HEK293 (cell line): ENCODE measurements at regions not wholly inside any gene's neighbourhood (a gene's known extent, or its start where the extent isn't known, plus 50 kb on each side); places are given as distances from the start of the nearest gene placed in this dataset.

Source experiments
- CTCF ChIA-PET: fragments of 350-600 bp; formaldehyde crosslinking; extraction: SDS; loops from one replicate; lab custom pipeline; 2021; ENCODE audit warnings: antibody characterized with exemption; lab: Yijun Ruan, JAX
- POLR2A ChIA-PET: fragments of 300-600 bp; formaldehyde crosslinking; extraction: SDS; loops from one replicate; lab custom pipeline; 2020; ENCODE audit warnings: antibody characterized with exemption, inconsistent platforms; lab: Yijun Ruan, JAX
- H3K27ac ChIP-seq: fragments of 200-500 bp; sonication (Bioruptor generic); 2 replicates; pipeline ENCODE4 v1.5.1; 2014; ENCODE audit warnings: low read depth, low read length, control low read depth, inconsistent platforms; ENCODE audit errors: extremely low read depth
- H3K36me3 ChIP-seq, 2 experiments: fragments of 200-500 bp in 1 of 2; sonication (Bioruptor generic) in 1 of 2; 1 replicate in 1 of 2; 2 replicates in 1 of 2; pipeline ENCODE4 v1.5.1; 2014 to 2017; ENCODE audit warnings: inconsistent platforms in 2 of 2, low read length in 2 of 2; ENCODE audit not compliant: control insufficient read depth in 2 of 2, insufficient read depth in 1 of 2
- H3K4me1 ChIP-seq: fragments of 200-500 bp; sonication (Bioruptor generic); 2 replicates; pipeline ENCODE4 v1.5.1; 2014; ENCODE audit warnings: mild to moderate bottlenecking, low read length, inconsistent platforms; ENCODE audit not compliant: control insufficient read depth, insufficient read depth
- H3K4me3 ChIP-seq: 2 replicates; pipeline ENCODE4 v1.5.1; 2011; ENCODE audit warnings: low read depth, mild to moderate bottlenecking, control low read depth, low read length, moderate library complexity
- H3K9me3 ChIP-seq: fragments of 200-500 bp; sonication (Bioruptor generic); 2 replicates; pipeline ENCODE4 v1.5.1; 2014; ENCODE audit warnings: low read depth, low read length, inconsistent platforms; ENCODE audit not compliant: control insufficient read depth, insufficient read depth
- GLIS1 ChIP-seq: fragments of 450-650 bp; formaldehyde crosslinking; IDR thresholded peaks from 2 replicates; pipeline ENCODE4 v1.5.1; 2016; ENCODE audit warnings: missing biosample characterization, missing genetic modification characterization
- KLF10 ChIP-seq: fragments of 450-650 bp; IDR thresholded peaks from 2 replicates; pipeline ENCODE4 v1.5.1; 2018; ENCODE audit warnings: missing biosample characterization, mild to moderate bottlenecking, missing genetic modification characterization
- KLF16 ChIP-seq: fragments of 450-650 bp; formaldehyde crosslinking; IDR thresholded peaks from 2 replicates; pipeline ENCODE4 v1.5.1; 2017; ENCODE audit warnings: missing biosample characterization, missing genetic modification characterization
- MYNN ChIP-seq: fragments of 450-650 bp; formaldehyde crosslinking; IDR thresholded peaks from 2 replicates; pipeline ENCODE4 v1.5.1; 2016; ENCODE audit warnings: missing biosample characterization, missing genetic modification characterization, borderline replicate concordance
- OVOL3 ChIP-seq: fragments of 450-650 bp; formaldehyde crosslinking; IDR thresholded peaks from 2 replicates; pipeline ENCODE4 v1.5.1; 2016; ENCODE audit warnings: missing biosample characterization, missing genetic modification characterization
- ZBTB1 ChIP-seq: fragments of 450-650 bp; formaldehyde crosslinking; IDR thresholded peaks from 2 replicates; pipeline ENCODE4 v1.5.1; 2016; ENCODE audit warnings: missing biosample characterization, missing genetic modification characterization
- ZIC2 ChIP-seq: fragments of 450-650 bp; formaldehyde crosslinking; IDR thresholded peaks from 2 replicates; pipeline ENCODE4 v1.5.1; 2016; ENCODE audit warnings: missing biosample characterization, missing genetic modification characterization
- ZNF214 ChIP-seq: fragments of 450-650 bp; formaldehyde crosslinking; IDR thresholded peaks from 2 replicates; pipeline ENCODE4 v1.5.1; 2017; ENCODE audit warnings: missing biosample characterization, mild to moderate bottlenecking, missing genetic modification characterization, borderline replicate concordance
- ZNF239 ChIP-seq: fragments of 450-650 bp; formaldehyde crosslinking; IDR thresholded peaks from 2 replicates; pipeline ENCODE4 v1.5.1; 2016; ENCODE audit warnings: missing biosample characterization, missing genetic modification characterization
- ZNF335 ChIP-seq: fragments of 450-650 bp; formaldehyde crosslinking; conservative IDR thresholded peaks from 2 replicates; pipeline ENCODE4 v1.5.1; 2016; ENCODE audit warnings: missing biosample characterization, missing genetic modification characterization
- ZNF366 ChIP-seq: fragments of 450-650 bp; formaldehyde crosslinking; conservative IDR thresholded peaks from 2 replicates; pipeline ENCODE4 v1.5.1; 2016; ENCODE audit warnings: missing biosample characterization, missing genetic modification characterization
- ZNF423 ChIP-seq: fragments of 450-650 bp; formaldehyde crosslinking; IDR thresholded peaks from 2 replicates; pipeline ENCODE4 v1.5.1; 2016; ENCODE audit warnings: missing biosample characterization, missing genetic modification characterization
- ZNF558 ChIP-seq: fragments of 450-650 bp; formaldehyde crosslinking; IDR thresholded peaks from 2 replicates; pipeline ENCODE4 v1.5.1; 2016; ENCODE audit warnings: missing biosample characterization, missing genetic modification characterization
- ZNF670 ChIP-seq: fragments of 450-650 bp; formaldehyde crosslinking; IDR thresholded peaks from 2 replicates; pipeline ENCODE4 v1.5.1; 2016; ENCODE audit warnings: missing biosample characterization, missing genetic modification characterization, low read depth
- ZNF747 ChIP-seq: fragments of 450-650 bp; formaldehyde crosslinking; IDR thresholded peaks from 2 replicates; pipeline ENCODE4 v1.5.1; 2016; ENCODE audit warnings: missing biosample characterization, missing genetic modification characterization
- ZNF791 ChIP-seq: fragments of 450-650 bp; formaldehyde crosslinking; IDR thresholded peaks from 2 replicates; pipeline ENCODE4 v1.5.1; 2016; ENCODE audit warnings: missing biosample characterization, missing genetic modification characterization
- ZNF792 ChIP-seq: fragments of 450-650 bp; formaldehyde crosslinking; IDR thresholded peaks from 2 replicates; pipeline ENCODE4 v1.5.1; 2016; ENCODE audit warnings: missing biosample characterization, missing genetic modification characterization
- ZXDB ChIP-seq: fragments of 450-650 bp; formaldehyde crosslinking; IDR thresholded peaks from 2 replicates; pipeline ENCODE4 v1.5.1; 2016; ENCODE audit warnings: missing biosample characterization, missing genetic modification characterization
- TF ChIP-seq, protein P1 (sequence below): fragments of 450-650 bp; formaldehyde crosslinking; IDR thresholded peaks from 2 replicates; pipeline ENCODE4 v1.5.1; 2016; ENCODE audit warnings: missing biosample characterization, missing genetic modification characterization
- TF ChIP-seq, protein P2 (sequence below): fragments of 450-650 bp; formaldehyde crosslinking; IDR thresholded peaks from 2 replicates; pipeline ENCODE4 v1.5.1; 2016; ENCODE audit warnings: missing biosample characterization, missing genetic modification characterization
- TF ChIP-seq, protein P3 (sequence below): IDR thresholded peaks from 2 replicates; pipeline ENCODE4 v1.6.1; 2011; ENCODE audit warnings: mild to moderate bottlenecking, low read depth, low read length, borderline replicate concordance
- TF ChIP-seq, protein P4 (sequence below): fragments of 450-650 bp; formaldehyde crosslinking; IDR thresholded peaks from 2 replicates; pipeline ENCODE4 v1.5.1; 2016; ENCODE audit warnings: missing biosample characterization, missing genetic modification characterization

DNA sequence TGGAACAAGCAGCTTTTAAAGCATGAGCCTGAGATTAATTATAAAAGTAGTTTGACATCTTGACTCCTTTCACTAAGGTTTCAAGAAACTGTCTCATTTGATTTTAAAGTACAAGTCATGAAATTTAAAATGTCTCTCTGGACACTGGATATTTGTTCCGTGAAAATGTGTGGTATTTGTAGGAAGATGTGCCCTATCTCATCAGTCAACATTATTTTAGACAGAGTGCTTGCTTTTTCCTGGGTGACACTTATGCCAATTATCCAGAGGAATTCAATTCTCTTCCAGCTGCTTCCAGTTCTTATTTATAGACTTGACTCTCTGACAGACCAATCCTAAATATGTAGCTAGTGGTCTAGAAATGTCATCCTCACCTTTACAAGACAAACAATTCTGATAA lies 300.4 kb downstream of the PLA2G4A start (continued):
- TF ChIP-seq, protein P1, sequence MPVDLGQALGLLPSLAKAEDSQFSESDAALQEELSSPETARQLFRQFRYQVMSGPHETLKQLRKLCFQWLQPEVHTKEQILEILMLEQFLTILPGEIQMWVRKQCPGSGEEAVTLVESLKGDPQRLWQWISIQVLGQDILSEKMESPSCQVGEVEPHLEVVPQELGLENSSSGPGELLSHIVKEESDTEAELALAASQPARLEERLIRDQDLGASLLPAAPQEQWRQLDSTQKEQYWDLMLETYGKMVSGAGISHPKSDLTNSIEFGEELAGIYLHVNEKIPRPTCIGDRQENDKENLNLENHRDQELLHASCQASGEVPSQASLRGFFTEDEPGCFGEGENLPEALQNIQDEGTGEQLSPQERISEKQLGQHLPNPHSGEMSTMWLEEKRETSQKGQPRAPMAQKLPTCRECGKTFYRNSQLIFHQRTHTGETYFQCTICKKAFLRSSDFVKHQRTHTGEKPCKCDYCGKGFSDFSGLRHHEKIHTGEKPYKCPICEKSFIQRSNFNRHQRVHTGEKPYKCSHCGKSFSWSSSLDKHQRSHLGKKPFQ (tag by site-specific recombination) = no peak
- TF ChIP-seq ZNF239 (tag by site-specific recombination) (no peak), GLIS1 (no peak), KLF16 (tag by site-specific recombination) (no peak), ZIC2 (tag by site-specific recombination) (no peak), ZNF335 (no peak), ZNF791 (no peak), ZNF747 (tag by site-specific recombination) (no peak)
- TF ChIP-seq, protein P2, sequence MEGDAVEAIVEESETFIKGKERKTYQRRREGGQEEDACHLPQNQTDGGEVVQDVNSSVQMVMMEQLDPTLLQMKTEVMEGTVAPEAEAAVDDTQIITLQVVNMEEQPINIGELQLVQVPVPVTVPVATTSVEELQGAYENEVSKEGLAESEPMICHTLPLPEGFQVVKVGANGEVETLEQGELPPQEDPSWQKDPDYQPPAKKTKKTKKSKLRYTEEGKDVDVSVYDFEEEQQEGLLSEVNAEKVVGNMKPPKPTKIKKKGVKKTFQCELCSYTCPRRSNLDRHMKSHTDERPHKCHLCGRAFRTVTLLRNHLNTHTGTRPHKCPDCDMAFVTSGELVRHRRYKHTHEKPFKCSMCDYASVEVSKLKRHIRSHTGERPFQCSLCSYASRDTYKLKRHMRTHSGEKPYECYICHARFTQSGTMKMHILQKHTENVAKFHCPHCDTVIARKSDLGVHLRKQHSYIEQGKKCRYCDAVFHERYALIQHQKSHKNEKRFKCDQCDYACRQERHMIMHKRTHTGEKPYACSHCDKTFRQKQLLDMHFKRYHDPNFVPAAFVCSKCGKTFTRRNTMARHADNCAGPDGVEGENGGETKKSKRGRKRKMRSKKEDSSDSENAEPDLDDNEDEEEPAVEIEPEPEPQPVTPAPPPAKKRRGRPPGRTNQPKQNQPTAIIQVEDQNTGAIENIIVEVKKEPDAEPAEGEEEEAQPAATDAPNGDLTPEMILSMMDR (tag by site-specific recombination) = no peak

DNA sequence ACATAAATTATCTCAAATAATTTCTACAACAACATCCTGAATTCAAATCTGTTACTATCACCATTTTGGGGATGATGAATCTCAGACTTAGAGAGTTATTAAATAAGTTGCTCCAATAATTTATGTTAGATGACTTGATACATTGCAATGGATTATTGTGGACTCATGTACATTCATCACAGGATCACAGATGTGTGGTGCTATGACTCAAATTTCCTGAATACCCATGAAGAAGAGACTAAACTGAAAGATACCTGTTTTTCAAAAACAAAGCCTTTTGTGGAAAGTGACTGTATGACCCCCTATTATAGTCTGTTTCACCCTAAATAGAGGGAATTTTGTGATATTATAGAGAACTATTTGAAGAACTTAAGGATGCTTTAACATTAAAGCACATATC lies 315.0 kb downstream of the PLA2G4A start:
- Histone ChIP-seq H3K4me3 (no peak overlapping the region), H3K27ac (no peak overlapping the region), H3K4me1 (no peaks in the 10 kb centered on the region), H3K9me3 (no peaks in the 10 kb centered on the region), H3K36me3 (no peaks in the 10 kb centered on the region)
- TF ChIP-seq, protein P3, sequence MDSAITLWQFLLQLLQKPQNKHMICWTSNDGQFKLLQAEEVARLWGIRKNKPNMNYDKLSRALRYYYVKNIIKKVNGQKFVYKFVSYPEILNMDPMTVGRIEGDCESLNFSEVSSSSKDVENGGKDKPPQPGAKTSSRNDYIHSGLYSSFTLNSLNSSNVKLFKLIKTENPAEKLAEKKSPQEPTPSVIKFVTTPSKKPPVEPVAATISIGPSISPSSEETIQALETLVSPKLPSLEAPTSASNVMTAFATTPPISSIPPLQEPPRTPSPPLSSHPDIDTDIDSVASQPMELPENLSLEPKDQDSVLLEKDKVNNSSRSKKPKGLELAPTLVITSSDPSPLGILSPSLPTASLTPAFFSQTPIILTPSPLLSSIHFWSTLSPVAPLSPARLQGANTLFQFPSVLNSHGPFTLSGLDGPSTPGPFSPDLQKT = no peak
- no peak for TF ChIP-seq ZNF670 (tag by site-specific recombination)
- no peak for TF ChIP-seq MYNN (tag by site-specific recombination)
- TF ChIP-seq ZBTB1 = no peak
- no peak for TF ChIP-seq ZNF792 (tag by site-specific recombination)
- TF ChIP-seq ZXDB (tag by site-specific recombination) = no peak
- TF ChIP-seq ZNF214 = no peak
- TF ChIP-seq, protein P4, sequence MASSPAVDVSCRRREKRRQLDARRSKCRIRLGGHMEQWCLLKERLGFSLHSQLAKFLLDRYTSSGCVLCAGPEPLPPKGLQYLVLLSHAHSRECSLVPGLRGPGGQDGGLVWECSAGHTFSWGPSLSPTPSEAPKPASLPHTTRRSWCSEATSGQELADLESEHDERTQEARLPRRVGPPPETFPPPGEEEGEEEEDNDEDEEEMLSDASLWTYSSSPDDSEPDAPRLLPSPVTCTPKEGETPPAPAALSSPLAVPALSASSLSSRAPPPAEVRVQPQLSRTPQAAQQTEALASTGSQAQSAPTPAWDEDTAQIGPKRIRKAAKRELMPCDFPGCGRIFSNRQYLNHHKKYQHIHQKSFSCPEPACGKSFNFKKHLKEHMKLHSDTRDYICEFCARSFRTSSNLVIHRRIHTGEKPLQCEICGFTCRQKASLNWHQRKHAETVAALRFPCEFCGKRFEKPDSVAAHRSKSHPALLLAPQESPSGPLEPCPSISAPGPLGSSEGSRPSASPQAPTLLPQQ (tag by site-specific recombination) = no peak
- no peak for TF ChIP-seq ZNF423 (tag by site-specific recombination)
- no peak for TF ChIP-seq ZNF558
- TF ChIP-seq OVOL3 (tag by site-specific recombination) = no peak
- POLR2A ChIA-PET = no interaction called here
- CTCF ChIA-PET = no interaction called here

DNA sequence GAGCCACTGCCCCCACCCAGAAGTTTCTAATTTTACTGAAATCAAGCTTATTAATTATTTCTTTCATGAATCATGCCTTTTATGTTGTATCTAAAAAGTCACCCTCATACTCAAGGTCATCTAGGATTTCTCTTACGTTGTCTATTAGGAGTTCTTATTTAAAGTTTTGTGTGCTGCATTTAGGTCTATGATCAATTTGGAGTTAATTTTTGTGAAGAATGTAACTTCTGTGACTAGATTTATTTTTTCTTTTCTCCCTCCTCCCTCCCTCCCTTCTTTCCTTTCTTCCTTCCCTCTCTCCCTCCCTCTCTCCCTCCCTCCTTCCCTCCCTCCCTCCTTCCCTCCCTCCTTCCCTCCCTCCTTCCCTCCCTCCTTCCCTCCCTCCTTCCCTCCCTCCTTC lies 317.6 kb downstream of the PLA2G4A start:
- peak; percentile 31; the same call in 1 of the 2 replicates for TF ChIP-seq ZNF366 (tag by site-specific recombination)
- no peak for TF ChIP-seq KLF10 (tag by site-specific recombination)
- Histone ChIP-seq H3K36me3 (no peaks in the 10 kb centered on the region), H3K27ac (no peak overlapping the region), H3K4me3 (no peak overlapping the region), H3K9me3 (no peaks in the 10 kb centered on the region), H3K4me1 (no peaks in the 10 kb centered on the region)
- POLR2A ChIA-PET = no interaction called here
- CTCF ChIA-PET = no interaction called here
